ENCODE measurements at regions not wholly inside any gene's neighbourhood (a gene's known extent, or its start where the extent isn't known, plus 50 kb on each side); places are given as distances from the start of the nearest gene placed in this dataset.

- DNase-seq: no peak
Measured at GRCh38 chr3:95886616-95887015, 927.8 kb upstream of the EPHA6 start.

GRCh38 chr3:95887114-95887513, 927.3 kb upstream of the EPHA6 start:
- no peak for DNase-seq

- DNase-seq: no peak
Measured at GRCh38 chr3:95894820-95895219, 919.6 kb upstream of the EPHA6 start.

DNA sequence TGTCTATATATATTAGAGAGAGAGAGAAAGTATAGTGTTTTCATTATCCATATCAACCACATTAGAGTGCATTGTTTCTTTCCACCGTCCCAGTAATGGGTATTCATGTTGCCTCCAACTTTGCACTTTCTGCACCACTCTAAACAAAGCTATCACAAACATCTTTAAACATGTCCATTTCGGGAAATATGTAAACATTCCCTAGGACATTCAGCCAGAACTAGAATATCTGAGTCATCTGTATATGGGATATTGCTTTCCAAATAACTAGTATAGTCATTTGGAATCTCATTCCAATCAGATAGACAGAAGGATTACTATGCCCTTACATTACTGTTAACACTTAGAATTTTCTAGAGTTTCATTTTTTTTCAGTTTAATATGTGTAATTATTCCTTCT, 914.9 kb upstream of the EPHA6 start:
- DNase-seq: no peak

- no peak for DNase-seq
Measured at GRCh38 chr3:95899911-95900310, 914.5 kb upstream of the EPHA6 start.

DNA sequence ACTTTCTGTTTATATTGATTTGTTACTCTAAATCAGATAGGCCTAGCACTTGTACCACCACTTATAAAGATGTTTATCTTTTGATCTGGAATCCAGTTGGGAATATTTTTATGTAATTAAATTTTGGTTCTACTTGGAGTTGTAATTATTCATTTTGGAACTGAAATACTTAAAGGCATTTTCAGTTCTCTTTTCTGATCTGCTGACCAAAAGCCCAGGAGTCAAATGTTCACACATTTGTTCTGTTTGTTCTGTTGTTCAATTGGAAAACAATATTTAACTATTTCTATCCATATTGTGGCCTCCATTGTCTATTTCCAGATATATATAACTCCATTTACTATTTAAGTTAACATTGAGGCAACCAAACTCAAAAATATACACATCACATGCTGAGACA, 912.4 kb upstream of the EPHA6 start:
- no peak for DNase-seq

DNA sequence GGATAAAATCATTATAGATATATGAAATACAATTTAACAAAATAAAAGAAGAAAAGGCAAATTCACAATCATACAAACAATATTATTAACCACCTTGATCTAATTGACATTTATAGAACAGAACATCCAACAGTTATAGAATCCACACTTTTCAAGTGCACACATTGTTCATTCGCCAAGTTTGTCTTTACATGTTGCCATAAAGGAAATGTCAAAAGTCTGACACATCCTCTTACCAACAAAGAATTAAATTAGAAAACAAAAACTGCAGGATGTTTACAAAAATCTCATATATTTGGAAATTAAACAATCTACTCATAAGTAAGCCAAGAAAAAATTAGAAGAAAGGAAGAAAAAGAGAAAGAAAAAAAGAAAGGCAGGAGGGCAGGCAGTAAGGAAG, 909.2 kb upstream of the EPHA6 start:
- no peak for DNase-seq

DNA sequence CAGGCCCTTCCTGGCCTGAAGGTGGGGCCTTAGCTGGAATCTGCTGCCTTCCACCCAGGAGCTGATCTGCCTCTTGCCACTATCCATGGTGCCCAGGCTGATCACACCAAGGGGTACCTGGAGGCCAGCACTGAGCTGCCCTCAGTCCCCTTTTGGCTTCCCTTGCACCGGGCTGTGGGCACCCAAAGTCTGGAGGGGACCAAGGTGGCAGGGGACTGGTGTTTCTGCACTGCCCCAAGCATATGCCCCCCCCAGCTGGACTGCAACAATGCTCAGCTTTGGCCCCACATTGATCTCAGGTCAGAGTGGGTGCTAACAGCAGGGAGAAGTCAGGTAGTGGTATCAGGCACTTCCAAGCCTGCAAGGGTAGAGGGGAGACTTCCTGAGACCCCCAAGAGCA, 902.6 kb upstream of the EPHA6 start:
- DNase-seq: no peak

DNA sequence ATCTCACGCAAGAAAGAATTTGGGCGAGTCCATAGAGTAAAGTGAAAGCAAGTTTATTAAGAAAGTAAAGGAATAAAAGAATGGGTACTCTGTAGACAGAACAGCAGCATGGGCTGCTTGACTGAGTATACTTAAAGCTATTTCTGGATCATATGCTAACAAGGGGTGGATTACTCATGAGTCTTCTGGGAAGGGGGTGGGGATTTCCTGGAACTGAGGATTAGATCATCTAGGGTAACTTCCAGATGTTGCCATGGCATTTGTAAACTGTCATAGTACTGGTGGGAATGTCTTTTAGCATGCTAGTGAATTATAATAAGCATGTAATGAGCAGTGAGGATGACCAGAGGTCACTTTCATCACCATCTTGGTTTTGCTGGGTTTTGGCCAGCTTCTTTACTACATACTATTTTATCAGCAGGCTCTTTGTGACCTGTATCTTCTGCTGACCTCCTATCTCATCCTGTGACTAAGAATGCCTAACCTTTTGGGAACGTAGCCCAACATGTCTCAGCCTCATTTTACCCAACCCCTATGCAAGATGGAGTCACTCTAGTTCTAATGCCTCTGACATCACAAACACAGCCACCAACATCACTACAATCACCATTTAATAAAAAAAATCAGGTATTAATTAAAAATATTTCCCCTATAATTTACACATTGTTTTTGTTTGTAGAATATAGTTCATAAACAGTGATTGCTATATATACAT, 890.7 kb upstream of the EPHA6 start:
- DNase-seq: no peak

DNA sequence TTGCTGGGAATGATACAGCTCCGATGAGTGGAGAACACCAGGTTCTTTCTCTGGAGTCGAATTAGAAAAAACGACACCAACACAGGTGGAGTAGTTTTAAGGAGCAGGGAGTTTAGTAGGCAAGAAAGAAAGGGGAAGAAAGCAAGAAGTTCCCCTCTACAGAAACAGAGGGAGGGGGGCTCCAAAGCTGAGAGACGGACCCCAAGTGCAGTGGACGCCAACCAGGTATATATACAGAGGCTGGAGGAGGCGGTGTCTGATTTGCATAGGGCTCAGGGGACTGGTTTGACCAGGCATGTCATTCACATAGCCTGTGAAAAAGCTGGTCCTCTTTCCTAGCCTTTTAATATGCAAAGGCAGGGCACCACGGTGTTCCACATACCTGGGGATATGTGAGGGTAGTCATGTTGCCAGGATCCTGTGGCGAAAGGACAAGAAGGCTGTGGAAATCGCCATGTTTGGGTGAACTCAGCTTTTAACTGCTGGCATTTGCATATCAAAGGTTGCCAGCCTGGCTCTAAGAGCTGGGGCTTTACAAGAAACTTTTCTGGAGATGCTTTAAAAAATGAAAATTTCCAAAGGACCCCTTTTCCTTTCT, 887.4 kb upstream of the EPHA6 start:
- DNase-seq: no peak

DNA sequence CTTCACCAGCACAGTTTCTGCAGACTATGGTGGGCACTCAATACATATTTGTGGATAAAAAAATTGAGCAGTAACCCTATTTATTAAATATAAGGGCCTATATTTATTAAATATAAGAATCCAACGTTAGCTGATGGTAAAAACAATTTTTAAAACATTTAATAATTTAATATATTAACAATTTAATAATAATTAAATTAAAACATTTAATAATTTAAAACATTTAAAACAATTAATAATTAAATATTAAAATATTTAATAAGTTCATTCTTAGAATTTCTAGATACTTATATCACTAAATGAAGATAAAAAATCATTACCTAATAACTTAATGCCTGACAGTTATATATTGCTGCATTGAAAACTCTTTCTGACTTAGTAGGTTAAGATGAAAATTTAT, 880.2 kb upstream of the EPHA6 start:
- no peak for DNase-seq

GRCh38 chr3:95939235-95939809, 875.1 kb upstream of the EPHA6 start:
- no peak for DNase-seq

- DNase-seq: no peak
Measured at GRCh38 chr3:95965704-95966336, 848.6 kb upstream of the EPHA6 start.

GRCh38 chr3:95971573-95971972, 842.8 kb upstream of the EPHA6 start:
- no peak for DNase-seq

DNA sequence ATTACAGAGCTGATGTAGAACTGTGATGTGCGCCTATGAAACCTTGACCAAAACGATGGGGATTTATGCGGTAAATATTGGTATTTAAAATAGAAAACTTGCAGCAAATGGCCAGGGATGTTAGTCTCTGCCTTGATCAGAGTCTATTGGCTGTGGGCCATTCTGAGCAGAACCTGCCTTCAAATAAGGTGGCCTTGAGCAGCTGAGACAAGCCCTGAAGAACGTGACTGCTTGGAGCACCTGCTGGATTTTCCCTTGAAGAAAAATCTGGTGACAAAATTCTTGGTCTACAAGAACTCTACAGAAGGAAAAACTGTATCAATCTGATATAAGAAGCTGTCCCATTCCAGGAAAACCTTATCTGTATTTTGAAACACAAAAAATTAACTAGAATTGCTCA, 820.1 kb upstream of the EPHA6 start:
- DNase-seq: no peak

GRCh38 chr3:96000966-96001365, 813.4 kb upstream of the EPHA6 start:
- no peak for DNase-seq

DNA sequence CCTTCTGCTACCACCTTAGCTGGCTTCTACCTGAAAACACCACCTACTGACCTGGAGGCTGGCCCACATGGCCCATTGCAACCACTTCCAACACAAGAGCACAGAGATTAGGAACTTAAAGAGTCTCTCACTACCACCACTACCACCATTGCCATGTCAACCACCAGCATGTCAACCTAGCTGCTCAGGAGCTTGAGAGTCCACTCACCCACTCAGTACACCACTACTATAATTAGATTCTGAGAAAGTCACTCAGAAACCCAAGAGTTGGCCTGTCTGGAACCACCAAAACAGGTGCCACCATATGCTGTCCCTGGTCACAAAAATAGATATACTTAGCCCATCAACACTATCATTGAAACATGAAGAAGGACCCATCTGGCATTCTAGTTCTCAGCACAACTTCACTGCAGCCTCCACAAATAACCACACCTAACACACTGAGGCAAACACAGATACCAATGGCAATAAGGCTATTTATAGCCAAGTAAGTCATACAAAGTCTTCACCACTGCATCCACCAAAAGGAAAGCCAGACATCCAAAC, 806.7 kb upstream of the EPHA6 start:
- DNase-seq: no peak

GRCh38 chr3:96012939-96013338, 801.5 kb upstream of the EPHA6 start:
- no peak for DNase-seq

DNA sequence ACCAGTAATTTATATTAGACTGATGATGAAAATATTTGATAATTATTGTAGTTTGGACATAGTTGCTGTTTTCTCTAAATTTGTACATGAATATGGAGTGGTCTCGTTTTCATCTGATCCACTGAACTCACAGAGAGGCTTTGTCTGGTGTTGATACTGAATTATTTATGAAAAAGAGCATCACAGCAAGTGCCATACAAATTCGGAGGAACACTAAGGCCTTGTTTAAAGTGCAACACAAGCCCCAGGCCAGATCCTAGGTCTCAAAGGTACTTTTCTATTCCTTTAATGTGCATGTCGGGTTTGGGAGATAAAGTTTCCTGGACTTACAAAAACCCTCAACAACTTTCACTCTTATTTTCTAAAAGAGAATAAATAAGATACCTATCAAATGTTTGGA, 796.8 kb upstream of the EPHA6 start:
- no peak for DNase-seq

DNA sequence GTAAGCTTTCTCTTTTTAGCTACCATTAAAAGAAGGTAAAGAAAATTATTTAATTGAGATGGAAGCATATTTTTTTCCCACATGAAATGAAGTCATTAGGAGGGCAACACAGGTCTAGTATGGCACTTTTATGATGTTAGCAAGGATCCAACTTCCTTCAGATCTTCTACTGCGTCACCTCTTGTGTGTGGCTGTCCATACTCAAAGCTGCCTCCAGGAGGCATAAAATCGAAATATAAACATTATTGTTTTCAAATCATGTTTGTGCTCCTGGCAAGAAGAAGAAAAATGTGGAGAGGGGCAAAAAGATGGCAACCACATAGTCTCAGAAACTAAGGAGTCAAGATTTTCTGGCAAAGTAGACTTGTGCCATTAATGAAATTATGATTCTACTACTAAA, 791.7 kb upstream of the EPHA6 start:
- no peak for DNase-seq

GRCh38 chr3:96027718-96028117, 786.7 kb upstream of the EPHA6 start:
- DNase-seq: no peak

- no peak for DNase-seq
Measured at GRCh38 chr3:96039632-96040031, 774.8 kb upstream of the EPHA6 start.

GRCh38 chr3:96059301-96059700, 755.1 kb upstream of the EPHA6 start:
- DNase-seq: no peak

DNA sequence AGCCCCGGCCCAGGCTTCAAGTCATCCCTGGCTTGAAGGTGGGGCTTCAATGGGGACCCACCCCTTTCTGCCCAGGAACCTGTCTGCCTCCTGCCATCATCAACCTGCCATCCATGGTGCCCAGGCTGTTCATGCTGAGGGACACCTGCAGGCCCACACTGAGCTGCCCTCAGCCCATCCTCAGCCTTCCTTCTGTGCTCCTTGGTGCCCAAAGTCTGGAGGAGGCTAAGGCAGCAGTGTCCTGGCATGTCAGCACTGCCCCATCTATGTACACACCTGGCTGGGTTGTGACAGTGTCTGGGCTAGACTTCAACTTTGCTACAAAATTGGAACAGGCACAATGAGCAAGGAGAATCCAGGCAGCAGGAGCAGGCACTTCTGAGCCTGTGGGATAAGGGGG, 745.3 kb upstream of the EPHA6 start:
- DNase-seq: no peak
